HEK293 (cell line): ENCODE measurements at regions not wholly inside any gene's neighbourhood (a gene's known extent, or its start where the extent isn't known, plus 50 kb on each side); places are given as distances from the start of the nearest gene placed in this dataset.

Source experiments
- CTCF ChIA-PET: fragments of 350-600 bp; formaldehyde crosslinking; extraction: SDS; loops from one replicate; lab custom pipeline; 2021; ENCODE audit warnings: antibody characterized with exemption; lab: Yijun Ruan, JAX
- POLR2A ChIA-PET: fragments of 300-600 bp; formaldehyde crosslinking; extraction: SDS; loops from one replicate; lab custom pipeline; 2020; ENCODE audit warnings: antibody characterized with exemption, inconsistent platforms; lab: Yijun Ruan, JAX
- H3K27ac ChIP-seq: fragments of 200-500 bp; sonication (Bioruptor generic); 2 replicates; pipeline ENCODE4 v1.5.1; 2014; ENCODE audit warnings: low read depth, low read length, control low read depth, inconsistent platforms; ENCODE audit errors: extremely low read depth
- H3K36me3 ChIP-seq, 2 experiments: fragments of 200-500 bp in 1 of 2; sonication (Bioruptor generic) in 1 of 2; 1 replicate in 1 of 2; 2 replicates in 1 of 2; pipeline ENCODE4 v1.5.1; 2014 to 2017; ENCODE audit warnings: inconsistent platforms in 2 of 2, low read length in 2 of 2; ENCODE audit not compliant: control insufficient read depth in 2 of 2, insufficient read depth in 1 of 2
- H3K4me1 ChIP-seq: fragments of 200-500 bp; sonication (Bioruptor generic); 2 replicates; pipeline ENCODE4 v1.5.1; 2014; ENCODE audit warnings: mild to moderate bottlenecking, low read length, inconsistent platforms; ENCODE audit not compliant: control insufficient read depth, insufficient read depth
- H3K4me3 ChIP-seq: 2 replicates; pipeline ENCODE4 v1.5.1; 2011; ENCODE audit warnings: low read depth, mild to moderate bottlenecking, control low read depth, low read length, moderate library complexity
- H3K9me3 ChIP-seq: fragments of 200-500 bp; sonication (Bioruptor generic); 2 replicates; pipeline ENCODE4 v1.5.1; 2014; ENCODE audit warnings: low read depth, low read length, inconsistent platforms; ENCODE audit not compliant: control insufficient read depth, insufficient read depth
- BCL11A ChIP-seq: fragments of 450-650 bp; formaldehyde crosslinking; IDR thresholded peaks from 2 replicates; pipeline ENCODE4 v1.5.1; 2016; ENCODE audit warnings: low read depth, missing biosample characterization, missing genetic modification characterization
- GLI4 ChIP-seq: fragments of 450-650 bp; formaldehyde crosslinking; IDR thresholded peaks from 2 replicates; pipeline ENCODE4 v1.5.1; 2016; ENCODE audit warnings: missing biosample characterization, missing genetic modification characterization
- TSHZ1 ChIP-seq: fragments of 450-650 bp; formaldehyde crosslinking; IDR thresholded peaks from 2 replicates; pipeline ENCODE4 v1.5.1; 2016; ENCODE audit warnings: missing biosample characterization, missing genetic modification characterization, borderline replicate concordance
- ZBTB20 ChIP-seq: fragments of 450-650 bp; formaldehyde crosslinking; IDR thresholded peaks from 2 replicates; pipeline ENCODE4 v1.5.1; 2016; ENCODE audit warnings: missing biosample characterization, missing genetic modification characterization
- ZFP3 ChIP-seq: fragments of 450-650 bp; formaldehyde crosslinking; IDR thresholded peaks from 2 replicates; pipeline ENCODE4 v1.5.1; 2016; ENCODE audit warnings: low read depth, missing biosample characterization, missing genetic modification characterization
- ZNF132 ChIP-seq: fragments of 450-650 bp; formaldehyde crosslinking; IDR thresholded peaks from 2 replicates; pipeline ENCODE4 v1.5.1; 2017; ENCODE audit warnings: missing biosample characterization, missing genetic modification characterization, borderline replicate concordance
- ZNF510 ChIP-seq: fragments of 450-650 bp; formaldehyde crosslinking; IDR thresholded peaks from 2 replicates; pipeline ENCODE4 v1.5.1; 2018; ENCODE audit warnings: mild to moderate bottlenecking, missing genetic modification characterization, missing biosample characterization; ENCODE audit not compliant: insufficient replicate concordance
- ZNF514 ChIP-seq: fragments of 450-650 bp; formaldehyde crosslinking; IDR thresholded peaks from 2 replicates; pipeline ENCODE4 v1.5.1; 2016; ENCODE audit warnings: missing biosample characterization, missing genetic modification characterization
- ZNF624 ChIP-seq: fragments of 450-650 bp; formaldehyde crosslinking; IDR thresholded peaks from 2 replicates; pipeline ENCODE4 v1.5.1; 2017; ENCODE audit warnings: missing biosample characterization, missing genetic modification characterization
- ZNF658 ChIP-seq: fragments of 450-650 bp; formaldehyde crosslinking; IDR thresholded peaks from 2 replicates; pipeline ENCODE4; 2016; ENCODE audit warnings: missing biosample characterization, missing genetic modification characterization
- ZNF670 ChIP-seq: fragments of 450-650 bp; formaldehyde crosslinking; IDR thresholded peaks from 2 replicates; pipeline ENCODE4 v1.5.1; 2016; ENCODE audit warnings: missing biosample characterization, missing genetic modification characterization, low read depth
- ZNF791 ChIP-seq: fragments of 450-650 bp; formaldehyde crosslinking; IDR thresholded peaks from 2 replicates; pipeline ENCODE4 v1.5.1; 2016; ENCODE audit warnings: missing biosample characterization, missing genetic modification characterization
- TF ChIP-seq, protein P1 (sequence below): fragments of 450-650 bp; formaldehyde crosslinking; conservative IDR thresholded peaks from 2 replicates; pipeline ENCODE4 v1.5.1; 2016; ENCODE audit warnings: low read depth, missing biosample characterization, missing genetic modification characterization
- TF ChIP-seq, protein P2 (sequence below): sonication (generic); formaldehyde crosslinking; IDR thresholded peaks from 2 replicates; pipeline ENCODE4 v1.8.1; 2022; ENCODE audit warnings: mild to moderate bottlenecking, moderate library complexity, missing genetic modification reagents
- TF ChIP-seq, protein P3 (sequence below): fragments of 450-650 bp; formaldehyde crosslinking; IDR thresholded peaks from 2 replicates; pipeline ENCODE4 v1.5.1; 2016; ENCODE audit warnings: missing biosample characterization, missing genetic modification characterization
- TF ChIP-seq, protein P4 (sequence below): fragments of 450-650 bp; formaldehyde crosslinking; IDR thresholded peaks from 2 replicates; pipeline ENCODE4 v1.5.1; 2017; ENCODE audit warnings: missing biosample characterization, missing genetic modification characterization
- TF ChIP-seq, protein P5 (sequence below): fragments of 450-650 bp; formaldehyde crosslinking; IDR thresholded peaks from 2 replicates; pipeline ENCODE4 v1.5.1; 2017; ENCODE audit warnings: missing biosample characterization, mild to moderate bottlenecking, missing genetic modification characterization, moderate library complexity

DNA sequence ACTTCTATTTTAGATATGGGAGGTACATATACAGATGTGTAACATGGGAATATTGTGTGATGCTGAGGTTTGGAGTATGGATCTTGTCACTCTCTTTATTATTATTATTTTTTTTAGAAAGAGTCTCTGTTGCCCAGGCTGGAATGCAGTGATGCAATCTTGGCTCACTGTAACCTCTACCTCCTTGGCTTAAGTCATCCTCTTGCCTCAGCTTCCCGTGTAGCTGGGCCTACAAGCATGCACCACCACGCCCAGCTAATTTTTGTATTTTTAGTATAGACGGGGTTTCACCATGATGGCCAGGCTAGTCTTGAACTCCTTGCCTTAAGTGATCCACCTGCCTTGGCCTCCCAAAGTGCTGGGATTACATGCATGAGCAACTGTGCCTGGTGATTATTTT, 138.4 kb upstream of the SLC28A3 start:
- H3K4me3 ChIP-seq: no peak overlapping the region
- ChIA-PET POLR2A (no interaction called here), CTCF (no interaction called here)
- no peak overlapping the region for H3K27ac ChIP-seq
- H3K36me3 ChIP-seq: no peaks in the 10 kb centered on the region
- no peaks in the 10 kb centered on the region for H3K4me1 ChIP-seq
- TF ChIP-seq ZNF670 (tag by site-specific recombination) (no peak), GLI4 (tag by site-specific recombination) (no peak), ZFP3 (tag by site-specific recombination) (no peak), ZNF132 (no peak), ZNF624 (no peak), ZBTB20 (no peak), BCL11A (tag by site-specific recombination) (no peak), TSHZ1 (tag by site-specific recombination) (no peak), ZNF514 (tag by site-specific recombination) (no peak), ZNF658 (tag by site-specific recombination) (no peak), ZNF510 (tag by site-specific recombination) (no peak), ZNF791 (no peak)
- TF ChIP-seq, protein P1, sequence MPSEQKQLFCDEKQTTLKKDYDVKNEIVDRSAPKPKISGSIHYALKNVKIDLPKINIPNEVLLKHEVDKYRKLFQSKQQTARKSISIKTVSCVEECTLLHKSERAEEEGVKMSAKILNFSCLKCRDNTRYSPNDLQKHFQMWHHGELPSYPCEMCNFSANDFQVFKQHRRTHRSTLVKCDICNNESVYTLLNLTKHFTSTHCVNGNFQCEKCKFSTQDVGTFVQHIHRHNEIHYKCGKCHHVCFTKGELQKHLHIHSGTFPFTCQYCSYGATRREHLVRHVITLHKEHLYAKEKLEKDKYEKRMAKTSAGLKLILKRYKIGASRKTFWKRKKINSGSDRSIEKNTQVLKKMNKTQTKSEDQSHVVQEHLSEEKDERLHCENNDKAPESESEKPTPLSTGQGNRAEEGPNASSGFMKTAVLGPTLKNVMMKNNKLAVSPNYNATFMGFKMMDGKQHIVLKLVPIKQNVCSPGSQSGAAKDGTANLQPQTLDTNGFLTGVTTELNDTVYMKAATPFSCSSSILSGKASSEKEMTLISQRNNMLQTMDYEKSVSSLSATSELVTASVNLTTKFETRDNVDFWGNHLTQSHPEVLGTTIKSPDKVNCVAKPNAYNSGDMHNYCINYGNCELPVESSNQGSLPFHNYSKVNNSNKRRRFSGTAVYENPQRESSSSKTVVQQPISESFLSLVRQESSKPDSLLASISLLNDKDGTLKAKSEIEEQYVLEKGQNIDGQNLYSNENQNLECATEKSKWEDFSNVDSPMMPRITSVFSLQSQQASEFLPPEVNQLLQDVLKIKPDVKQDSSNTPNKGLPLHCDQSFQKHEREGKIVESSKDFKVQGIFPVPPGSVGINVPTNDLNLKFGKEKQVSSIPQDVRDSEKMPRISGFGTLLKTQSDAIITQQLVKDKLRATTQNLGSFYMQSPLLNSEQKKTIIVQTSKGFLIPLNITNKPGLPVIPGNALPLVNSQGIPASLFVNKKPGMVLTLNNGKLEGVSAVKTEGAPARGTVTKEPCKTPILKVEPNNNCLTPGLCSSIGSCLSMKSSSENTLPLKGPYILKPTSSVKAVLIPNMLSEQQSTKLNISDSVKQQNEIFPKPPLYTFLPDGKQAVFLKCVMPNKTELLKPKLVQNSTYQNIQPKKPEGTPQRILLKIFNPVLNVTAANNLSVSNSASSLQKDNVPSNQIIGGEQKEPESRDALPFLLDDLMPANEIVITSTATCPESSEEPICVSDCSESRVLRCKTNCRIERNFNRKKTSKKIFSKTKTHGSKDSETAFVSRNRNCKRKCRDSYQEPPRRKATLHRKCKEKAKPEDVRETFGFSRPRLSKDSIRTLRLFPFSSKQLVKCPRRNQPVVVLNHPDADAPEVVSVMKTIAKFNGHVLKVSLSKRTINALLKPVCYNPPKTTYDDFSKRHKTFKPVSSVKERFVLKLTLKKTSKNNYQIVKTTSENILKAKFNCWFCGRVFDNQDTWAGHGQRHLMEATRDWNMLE (tag by site-specific recombination): no peak
- TF ChIP-seq, protein P2, sequence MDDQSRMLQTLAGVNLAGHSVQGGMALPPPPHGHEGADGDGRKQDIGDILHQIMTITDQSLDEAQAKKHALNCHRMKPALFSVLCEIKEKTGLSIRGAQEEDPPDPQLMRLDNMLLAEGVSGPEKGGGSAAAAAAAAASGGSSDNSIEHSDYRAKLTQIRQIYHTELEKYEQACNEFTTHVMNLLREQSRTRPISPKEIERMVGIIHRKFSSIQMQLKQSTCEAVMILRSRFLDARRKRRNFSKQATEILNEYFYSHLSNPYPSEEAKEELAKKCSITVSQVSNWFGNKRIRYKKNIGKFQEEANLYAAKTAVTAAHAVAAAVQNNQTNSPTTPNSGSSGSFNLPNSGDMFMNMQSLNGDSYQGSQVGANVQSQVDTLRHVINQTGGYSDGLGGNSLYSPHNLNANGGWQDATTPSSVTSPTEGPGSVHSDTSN (CRISPR knock-in tag): no peak
- TF ChIP-seq, protein P3, sequence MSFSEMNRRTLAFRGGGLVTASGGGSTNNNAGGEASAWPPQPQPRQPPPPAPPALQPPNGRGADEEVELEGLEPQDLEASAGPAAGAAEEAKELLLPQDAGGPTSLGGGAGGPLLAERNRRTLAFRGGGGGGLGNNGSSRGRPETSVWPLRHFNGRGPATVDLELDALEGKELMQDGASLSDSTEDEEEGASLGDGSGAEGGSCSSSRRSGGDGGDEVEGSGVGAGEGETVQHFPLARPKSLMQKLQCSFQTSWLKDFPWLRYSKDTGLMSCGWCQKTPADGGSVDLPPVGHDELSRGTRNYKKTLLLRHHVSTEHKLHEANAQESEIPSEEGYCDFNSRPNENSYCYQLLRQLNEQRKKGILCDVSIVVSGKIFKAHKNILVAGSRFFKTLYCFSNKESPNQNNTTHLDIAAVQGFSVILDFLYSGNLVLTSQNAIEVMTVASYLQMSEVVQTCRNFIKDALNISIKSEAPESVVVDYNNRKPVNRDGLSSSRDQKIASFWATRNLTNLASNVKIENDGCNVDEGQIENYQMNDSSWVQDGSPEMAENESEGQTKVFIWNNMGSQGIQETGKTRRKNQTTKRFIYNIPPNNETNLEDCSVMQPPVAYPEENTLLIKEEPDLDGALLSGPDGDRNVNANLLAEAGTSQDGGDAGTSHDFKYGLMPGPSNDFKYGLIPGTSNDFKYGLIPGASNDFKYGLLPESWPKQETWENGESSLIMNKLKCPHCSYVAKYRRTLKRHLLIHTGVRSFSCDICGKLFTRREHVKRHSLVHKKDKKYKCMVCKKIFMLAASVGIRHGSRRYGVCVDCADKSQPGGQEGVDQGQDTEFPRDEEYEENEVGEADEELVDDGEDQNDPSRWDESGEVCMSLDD (tag by site-specific recombination): no peak
- TF ChIP-seq, protein P4, sequence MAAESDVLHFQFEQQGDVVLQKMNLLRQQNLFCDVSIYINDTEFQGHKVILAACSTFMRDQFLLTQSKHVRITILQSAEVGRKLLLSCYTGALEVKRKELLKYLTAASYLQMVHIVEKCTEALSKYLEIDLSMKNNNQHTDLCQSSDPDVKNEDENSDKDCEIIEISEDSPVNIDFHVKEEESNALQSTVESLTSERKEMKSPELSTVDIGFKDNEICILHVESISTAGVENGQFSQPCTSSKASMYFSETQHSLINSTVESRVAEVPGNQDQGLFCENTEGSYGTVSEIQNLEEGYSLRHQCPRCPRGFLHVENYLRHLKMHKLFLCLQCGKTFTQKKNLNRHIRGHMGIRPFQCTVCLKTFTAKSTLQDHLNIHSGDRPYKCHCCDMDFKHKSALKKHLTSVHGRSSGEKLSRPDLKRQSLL: no peak
- TF ChIP-seq, protein P5, sequence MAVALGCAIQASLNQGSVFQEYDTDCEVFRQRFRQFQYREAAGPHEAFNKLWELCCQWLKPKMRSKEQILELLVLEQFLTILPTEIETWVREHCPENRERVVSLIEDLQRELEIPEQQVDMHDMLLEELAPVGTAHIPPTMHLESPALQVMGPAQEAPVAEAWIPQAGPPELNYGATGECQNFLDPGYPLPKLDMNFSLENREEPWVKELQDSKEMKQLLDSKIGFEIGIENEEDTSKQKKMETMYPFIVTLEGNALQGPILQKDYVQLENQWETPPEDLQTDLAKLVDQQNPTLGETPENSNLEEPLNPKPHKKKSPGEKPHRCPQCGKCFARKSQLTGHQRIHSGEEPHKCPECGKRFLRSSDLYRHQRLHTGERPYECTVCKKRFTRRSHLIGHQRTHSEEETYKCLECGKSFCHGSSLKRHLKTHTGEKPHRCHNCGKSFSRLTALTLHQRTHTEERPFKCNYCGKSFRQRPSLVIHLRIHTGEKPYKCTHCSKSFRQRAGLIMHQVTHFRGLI: no peak
- H3K9me3 ChIP-seq: no peaks in the 10 kb centered on the region
